ENCODE measurements at regions not wholly inside any gene's neighbourhood (a gene's known extent, or its start where the extent isn't known, plus 50 kb on each side); places are given as distances from the start of the nearest gene placed in this dataset.

DNA sequence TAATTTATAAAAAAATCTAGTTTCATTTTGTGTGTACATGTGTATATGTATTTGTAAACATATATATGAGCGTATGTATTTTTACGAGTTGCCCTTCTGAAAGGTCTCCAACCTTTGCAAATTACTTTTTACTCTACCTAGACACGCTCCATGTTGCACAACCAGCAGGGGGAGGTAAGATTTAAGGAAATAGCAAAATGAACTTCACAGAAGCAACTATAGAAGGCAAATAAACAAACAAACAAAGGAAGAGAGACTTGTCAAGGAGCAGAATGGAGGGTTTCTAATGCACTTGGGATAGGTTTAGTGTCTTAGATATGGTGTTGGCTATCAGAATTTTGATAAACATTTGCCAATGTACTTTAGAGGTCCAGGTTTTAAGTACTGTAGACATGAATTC lies 820.5 kb upstream of the POU3F3 start:
- peak in 1 of 2 experiments; percentile 67 for DNase-seq (ENCODE audit: low read depth in 1 of 2, low spot score in 1 of 2)
- in situ Hi-C loops (cut with HindIII; ENCODE audit: low pct_unique_long_range_greater_than_20kb, low sequenced_read_pairs), result no loop called here
- TF ChIP-seq JUND (IDR thresholded peaks at IDR 0.05; ENCODE audit: low read depth), result no peak

DNA sequence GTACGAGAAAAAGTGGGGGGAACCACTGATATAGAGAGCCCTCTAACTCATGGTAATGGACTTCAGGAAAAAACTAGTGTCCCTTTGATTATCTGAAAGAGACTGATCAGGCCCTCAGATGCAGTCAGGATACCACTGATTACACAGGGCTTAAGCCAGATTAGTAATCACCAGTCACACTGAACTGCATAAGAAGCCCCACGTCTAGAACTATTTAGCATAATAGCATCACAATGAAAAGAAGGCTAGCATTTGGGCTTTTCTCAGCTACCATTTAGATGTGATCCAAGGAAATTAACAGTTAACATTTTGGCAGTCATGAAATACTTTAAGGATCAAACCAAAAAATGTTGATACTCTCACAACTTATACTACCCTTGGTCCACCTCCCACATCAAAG lies 813.1 kb upstream of the POU3F3 start:
- in situ Hi-C loops (cut with HindIII; ENCODE audit: low pct_unique_long_range_greater_than_20kb, low sequenced_read_pairs), result no loop called here
- no peak for DNase-seq (ENCODE audit: low read depth in 1 of 2, low spot score in 1 of 2)
- TF ChIP-seq JUND (IDR thresholded peaks at IDR 0.05; ENCODE audit: low read depth), result no peak

DNA sequence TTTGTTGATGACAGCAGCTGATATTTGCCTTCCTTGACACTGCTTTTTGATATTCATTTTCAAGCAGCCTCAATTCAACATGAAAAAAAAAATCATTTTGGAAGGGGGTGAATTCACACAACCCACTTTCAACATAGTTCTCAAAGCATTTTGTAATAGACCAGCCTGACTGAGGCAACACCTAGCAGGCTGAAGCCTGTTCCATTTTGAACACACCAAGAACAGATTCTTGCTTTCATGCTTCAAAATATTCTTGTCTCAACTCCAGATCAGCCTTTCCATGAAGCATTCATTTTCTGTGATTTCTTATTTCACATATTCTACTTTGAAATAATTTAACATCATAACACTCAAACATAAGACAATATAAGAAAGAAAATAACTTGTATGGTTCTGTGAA lies 812.6 kb upstream of the POU3F3 start:
- TF ChIP-seq JUND (IDR thresholded peaks at IDR 0.05; ENCODE audit: low read depth), result no peak
- in situ Hi-C loops (cut with HindIII; ENCODE audit: low pct_unique_long_range_greater_than_20kb, low sequenced_read_pairs), result no loop called here
- DNase-seq (ENCODE audit: low read depth in 1 of 2, low spot score in 1 of 2), result no peak

DNA sequence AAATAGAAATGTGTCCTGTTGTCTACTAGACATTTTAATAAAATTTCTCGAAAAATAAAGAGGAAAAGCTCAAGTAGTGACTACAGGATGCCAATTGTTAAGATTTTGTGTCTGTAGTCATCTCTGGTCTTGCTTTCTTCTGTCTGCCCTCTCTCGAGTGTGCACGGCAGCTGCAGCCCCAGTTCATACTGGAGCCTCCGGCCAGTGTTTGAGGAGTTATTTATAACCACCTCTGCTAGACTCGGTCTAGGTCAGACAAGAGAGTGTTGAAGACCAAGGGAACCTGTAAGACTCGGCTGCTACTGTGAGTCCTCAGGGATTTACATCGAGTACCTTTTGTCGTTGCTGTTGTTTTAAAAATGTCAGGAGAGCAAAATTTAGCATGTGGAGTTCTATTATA lies 810.1 kb upstream of the POU3F3 start:
- in situ Hi-C loops (cut with HindIII; ENCODE audit: low pct_unique_long_range_greater_than_20kb, low sequenced_read_pairs), result no loop called here
- peak; percentile 2 to 86 for DNase-seq (ENCODE audit: low read depth in 1 of 2, low spot score in 1 of 2)
- no peak for TF ChIP-seq JUND (IDR thresholded peaks at IDR 0.05; ENCODE audit: low read depth)

DNA sequence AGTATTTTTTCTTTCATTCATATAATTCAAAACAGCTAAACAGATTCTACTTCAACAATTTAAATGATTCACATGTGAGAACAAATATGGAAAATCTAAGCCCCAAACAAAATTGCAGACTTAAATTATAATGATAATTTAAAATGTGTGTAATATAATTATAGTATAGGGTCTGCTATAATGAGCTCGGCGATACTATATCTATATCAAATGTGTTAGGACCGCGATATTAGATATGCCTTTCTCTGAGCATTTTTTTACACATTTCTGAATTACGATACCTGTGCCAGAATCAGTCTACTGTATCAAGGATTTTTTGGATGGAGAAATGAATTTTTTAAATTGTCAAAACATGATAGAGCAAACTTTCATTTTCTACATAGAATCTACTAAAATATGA lies 808.8 kb upstream of the POU3F3 start:
- no peak for TF ChIP-seq JUND (IDR thresholded peaks at IDR 0.05; ENCODE audit: low read depth)
- in situ Hi-C loops (cut with HindIII; ENCODE audit: low pct_unique_long_range_greater_than_20kb, low sequenced_read_pairs), result no loop called here
- DNase-seq (ENCODE audit: low read depth in 1 of 2, low spot score in 1 of 2), result no peak

DNA sequence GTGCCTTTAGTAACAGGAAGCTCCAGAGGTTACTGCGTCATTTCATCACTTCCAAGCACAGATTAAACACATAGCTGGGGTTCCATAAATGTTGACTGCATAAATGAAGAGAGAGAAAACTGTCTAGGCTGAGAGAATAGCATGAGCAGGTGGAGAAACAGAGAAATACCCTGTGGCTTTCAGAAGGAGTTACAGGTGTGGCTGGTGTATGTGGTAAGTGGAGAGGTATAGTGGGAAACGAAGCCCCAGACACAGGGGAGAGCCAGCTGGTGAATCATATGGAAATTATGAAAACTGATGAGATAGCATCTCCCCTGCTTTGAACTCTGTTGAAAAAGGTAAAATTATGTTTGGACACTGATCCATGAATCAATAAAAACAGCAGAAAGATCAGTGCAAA lies 807.4 kb upstream of the POU3F3 start:
- no peak for DNase-seq (ENCODE audit: low read depth in 1 of 2, low spot score in 1 of 2)
- no peak for TF ChIP-seq JUND (IDR thresholded peaks at IDR 0.05; ENCODE audit: low read depth)
- in situ Hi-C loops (cut with HindIII; ENCODE audit: low pct_unique_long_range_greater_than_20kb, low sequenced_read_pairs), result no loop called here

DNA sequence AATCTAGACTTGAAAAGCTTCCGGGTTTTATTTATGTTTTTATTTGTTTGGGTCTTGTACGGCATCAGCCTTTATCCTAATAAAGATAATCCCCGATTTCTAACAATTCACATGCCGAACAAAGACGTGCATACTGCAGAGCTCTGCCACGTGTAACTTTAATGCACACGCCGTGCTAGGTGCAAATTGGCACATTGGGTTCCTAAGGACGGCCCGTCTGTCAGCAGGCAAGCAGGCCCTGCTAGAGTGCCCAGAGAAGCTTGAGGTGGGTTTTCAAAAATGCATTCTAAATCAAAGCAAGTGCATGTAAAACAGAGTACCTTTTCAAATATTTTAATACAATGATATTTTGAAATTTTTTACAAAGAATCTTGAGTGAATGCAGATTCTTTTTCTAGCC lies 806.4 kb upstream of the POU3F3 start:
- DNase-seq (ENCODE audit: low read depth in 1 of 2, low spot score in 1 of 2), result no peak
- TF ChIP-seq JUND (IDR thresholded peaks at IDR 0.05; ENCODE audit: low read depth), result no peak
- in situ Hi-C loops (cut with HindIII; ENCODE audit: low pct_unique_long_range_greater_than_20kb, low sequenced_read_pairs), result no loop called here

DNA sequence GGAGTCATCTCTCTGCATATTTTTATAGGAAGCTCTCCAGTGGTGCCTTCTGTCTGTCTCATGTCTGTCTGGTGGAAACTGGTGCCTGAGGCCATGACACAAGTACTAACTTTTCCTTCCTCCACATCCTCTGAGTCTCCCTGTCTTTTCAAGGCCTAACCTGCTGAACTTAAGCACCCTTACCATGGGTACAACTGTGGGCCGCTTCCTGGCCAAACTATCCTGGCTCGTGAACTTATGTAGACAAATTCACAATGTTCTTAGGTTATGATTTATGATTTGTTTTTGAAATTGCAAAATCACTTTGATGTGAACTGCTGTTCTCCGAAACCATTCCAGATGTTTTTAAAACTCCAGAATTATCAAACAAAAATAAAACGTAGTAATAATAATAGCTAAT lies 804.5 kb upstream of the POU3F3 start:
- DNase-seq (ENCODE audit: low read depth in 1 of 2, low spot score in 1 of 2), result no peak
- in situ Hi-C loops (cut with HindIII; ENCODE audit: low pct_unique_long_range_greater_than_20kb, low sequenced_read_pairs), result no loop called here
- no peak for TF ChIP-seq JUND (IDR thresholded peaks at IDR 0.05; ENCODE audit: low read depth)

DNA sequence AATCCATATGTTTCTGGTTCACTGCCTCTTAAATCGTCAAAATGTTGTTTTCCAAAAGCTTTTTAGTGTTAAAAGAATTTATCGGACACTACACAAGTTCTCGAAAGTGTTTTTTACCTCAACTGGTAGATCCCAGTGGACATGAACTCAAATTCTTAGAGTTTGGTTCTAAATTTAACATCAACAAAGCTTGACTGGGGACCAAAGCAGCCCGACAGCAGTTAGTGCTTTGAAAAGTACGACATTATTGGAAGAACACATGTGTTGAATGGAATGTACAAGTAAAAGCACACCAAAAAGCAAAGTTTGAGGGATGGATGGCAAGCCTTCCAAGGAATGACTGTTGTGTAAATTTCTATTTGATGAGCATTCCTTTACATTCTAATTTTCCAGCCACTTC lies 803.9 kb upstream of the POU3F3 start:
- no peak for TF ChIP-seq JUND (IDR thresholded peaks at IDR 0.05; ENCODE audit: low read depth)
- no peak for DNase-seq (ENCODE audit: low read depth in 1 of 2, low spot score in 1 of 2)
- in situ Hi-C loops (cut with HindIII; ENCODE audit: low pct_unique_long_range_greater_than_20kb, low sequenced_read_pairs), result no loop called here

DNA sequence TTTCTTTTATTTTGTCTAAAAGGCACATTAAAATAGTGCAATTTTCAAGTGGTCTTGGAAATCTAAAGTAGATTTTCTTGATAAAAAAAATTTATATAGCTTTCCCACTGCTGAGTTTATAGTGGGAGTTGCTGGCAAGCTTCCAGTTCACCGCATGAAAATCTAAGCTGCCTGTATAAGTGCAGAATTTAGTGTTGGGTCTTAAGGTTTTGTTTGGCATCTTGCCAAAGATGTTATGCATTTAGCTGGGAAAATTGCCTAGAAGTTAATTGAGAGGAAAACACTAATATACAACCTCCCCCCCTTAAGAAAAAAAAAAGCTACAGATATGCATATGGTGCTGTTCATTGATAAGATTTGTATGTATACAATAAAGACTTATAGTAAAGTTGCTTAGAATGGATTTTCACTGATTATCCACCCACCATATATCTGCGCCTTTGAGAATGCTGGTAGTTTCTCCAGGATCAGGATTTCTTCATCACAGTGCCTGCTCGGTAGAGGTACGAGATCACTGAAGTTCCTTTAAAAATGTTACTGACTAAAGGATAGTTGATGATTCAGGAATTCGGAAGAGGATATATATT lies 803.2 kb upstream of the POU3F3 start:
- in situ Hi-C loops (cut with HindIII; ENCODE audit: low pct_unique_long_range_greater_than_20kb, low sequenced_read_pairs), result no loop called here
- no peak for DNase-seq (ENCODE audit: low read depth in 1 of 2, low spot score in 1 of 2)
- no peak for TF ChIP-seq JUND (IDR thresholded peaks at IDR 0.05; ENCODE audit: low read depth)

DNA sequence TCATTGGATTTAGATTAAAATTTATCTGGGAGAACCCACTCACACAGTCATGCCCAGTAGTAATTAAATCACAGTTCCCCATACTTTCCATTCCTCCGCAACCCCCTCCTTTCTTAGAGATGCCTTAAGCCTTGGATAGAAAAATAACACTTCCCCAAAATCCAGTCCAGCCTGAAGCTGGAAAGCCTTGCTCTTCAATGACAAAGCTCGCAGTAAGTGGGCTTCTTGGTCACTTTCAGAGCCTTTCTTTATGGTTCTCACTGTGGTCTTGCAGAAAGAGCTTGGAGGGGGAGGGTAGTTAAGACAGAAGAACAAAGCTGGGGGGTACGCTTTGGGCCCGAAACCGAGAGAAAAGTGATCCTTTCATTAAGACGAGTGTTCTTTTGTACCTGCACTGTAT lies 802.1 kb upstream of the POU3F3 start:
- in situ Hi-C loops (cut with HindIII; ENCODE audit: low pct_unique_long_range_greater_than_20kb, low sequenced_read_pairs), result no loop called here
- TF ChIP-seq JUND (IDR thresholded peaks at IDR 0.05; ENCODE audit: low read depth), result no peak
- DNase-seq (ENCODE audit: low read depth in 1 of 2, low spot score in 1 of 2), result no peak

DNA sequence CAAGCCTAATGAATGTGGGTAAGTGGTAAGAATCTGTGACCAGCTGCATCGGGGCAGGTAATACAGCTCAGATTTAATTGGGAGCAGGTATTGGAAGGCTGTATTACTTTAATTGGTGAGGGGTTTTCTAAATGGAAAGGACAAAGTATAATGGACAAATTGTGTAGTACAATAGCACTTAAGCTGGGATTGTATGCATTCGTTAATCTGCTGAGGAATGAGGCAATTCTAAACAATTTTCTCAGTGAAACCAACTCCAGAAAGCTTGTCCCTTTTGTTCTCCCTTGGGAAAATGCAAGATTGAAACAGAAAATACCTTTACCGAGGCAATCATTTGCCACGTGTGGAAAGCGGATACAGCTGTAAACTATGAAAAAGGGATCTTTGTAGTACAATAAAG lies 801.6 kb upstream of the POU3F3 start:
- in situ Hi-C loops (cut with HindIII; ENCODE audit: low pct_unique_long_range_greater_than_20kb, low sequenced_read_pairs), result no loop called here
- DNase-seq (ENCODE audit: low read depth in 1 of 2, low spot score in 1 of 2), result no peak
- no peak for TF ChIP-seq JUND (IDR thresholded peaks at IDR 0.05; ENCODE audit: low read depth)

DNA sequence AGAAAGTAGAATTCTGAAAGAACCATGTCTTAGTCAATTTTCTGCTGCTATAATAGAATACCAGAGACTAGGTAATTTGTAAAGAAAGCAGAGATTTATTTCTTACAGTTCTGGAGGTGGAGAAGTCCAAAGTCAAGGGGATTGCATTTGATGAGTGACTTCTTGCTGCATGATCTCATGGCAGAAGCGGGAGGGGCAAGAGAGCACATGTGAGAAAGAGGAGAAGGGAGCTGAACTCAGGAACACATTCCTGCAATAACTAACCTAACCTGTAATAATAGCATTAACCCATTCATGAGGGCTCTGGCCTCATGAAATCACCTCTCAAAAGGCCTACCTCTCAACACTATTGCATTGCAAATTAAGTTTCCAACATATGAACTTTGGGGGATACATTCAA lies 797.5 kb upstream of the POU3F3 start:
- TF ChIP-seq JUND (IDR thresholded peaks at IDR 0.05; ENCODE audit: low read depth), result no peak
- no peak for DNase-seq (ENCODE audit: low read depth in 1 of 2, low spot score in 1 of 2)
- in situ Hi-C loops (cut with HindIII; ENCODE audit: low pct_unique_long_range_greater_than_20kb, low sequenced_read_pairs), result no loop called here

DNA sequence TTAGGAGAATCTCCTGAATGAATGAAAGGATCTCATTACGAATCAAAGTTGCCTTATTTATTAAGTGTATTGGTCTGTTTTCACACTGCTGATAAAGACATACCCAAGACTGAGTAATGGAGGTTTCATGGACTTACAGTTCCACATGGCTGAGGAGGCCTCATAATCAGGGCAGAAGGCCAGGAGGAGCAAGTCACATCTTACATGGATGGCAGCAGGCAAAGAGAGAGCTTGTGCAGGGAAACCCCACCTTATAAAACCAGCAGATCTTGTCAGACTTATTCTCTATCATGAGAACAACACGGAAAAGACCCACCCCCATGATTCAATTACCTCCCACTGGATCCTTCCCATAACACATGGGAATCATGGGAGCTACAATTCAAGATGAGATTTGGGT lies 785.2 kb upstream of the POU3F3 start:
- in situ Hi-C loops (cut with HindIII; ENCODE audit: low pct_unique_long_range_greater_than_20kb, low sequenced_read_pairs), result no loop called here
- no peak for TF ChIP-seq JUND (IDR thresholded peaks at IDR 0.05; ENCODE audit: low read depth)
- DNase-seq (ENCODE audit: low read depth in 1 of 2, low spot score in 1 of 2), result no peak
